HepG2 (cell line): ENCODE measurements at regions not wholly inside any gene's neighbourhood (a gene's known extent, or its start where the extent isn't known, plus 50 kb on each side); places are given as distances from the start of the nearest gene placed in this dataset.

Experiments
- ATAC-seq: fragments of 200-7000 bp; cut with Tn5 transposase; 3 replicates; pipeline ENCODE4 v1.9.1; 2020; ENCODE audit warnings: mild to moderate bottlenecking, moderate library complexity
- BruUV-seq: library from RNA; stranded (reverse); fragments of 400-500 nt; replicated peaks from 2 replicates; lab custom pipeline; 2021; lab: Mats Ljungman, UMichigan
- CTCF ChIA-PET: fragments of 300-600 bp; formaldehyde crosslinking; extraction: SDS; loops from one replicate; lab custom pipeline; 2021; ENCODE audit warnings: low total read pairs, inconsistent platforms, low intra/inter-chr PET ratio; lab: Yijun Ruan, JAX
- POLR2A ChIA-PET: fragments of 350-600 bp; sonication (Branson Sonifier 250); formaldehyde crosslinking; loops from one replicate; lab custom pipeline; 2020; ENCODE audit warnings: antibody characterized with exemption, inconsistent platforms; lab: Yijun Ruan, JAX
- DNase-seq: peaks from one replicate; pipeline ENCODE4 v3.0.0-alpha.2; 2015; ENCODE audit warnings: low spot score
- FAIRE-seq: peaks from 3 replicates; lab custom pipeline; 2011; peaks lifted over from hg19 to GRCh38; lab: Jason Lieb, UNC
- H2AFZ ChIP-seq: one replicate; pipeline ENCODE4 v1.6.1; 2011; ENCODE audit warnings: low read length, inconsistent platforms
- H3K27ac ChIP-seq: fragments of 300-600 bp; 3 replicates; pipeline ENCODE4 v1.8.0; 2011; ENCODE audit warnings: mixed run types, mild to moderate bottlenecking, mixed read lengths, low read length, inconsistent platforms; ENCODE audit not compliant: insufficient read depth; ENCODE audit errors: extremely low read length
- H3K27me3 ChIP-seq, 2 experiments: fragments of 200-600 bp in 1 of 2; 2 replicates in 1 of 2; 3 replicates in 1 of 2; pipeline versions ENCODE4 v1.6.0 to v1.8.0; 2011; ENCODE audit warnings: low read length in 2 of 2, mild to moderate bottlenecking in 2 of 2, moderate library complexity in 2 of 2, inconsistent platforms in 1 of 2; ENCODE audit not compliant: insufficient read depth in 2 of 2, control insufficient read depth in 1 of 2
- H3K36me3 ChIP-seq, 2 experiments: fragments of 200-600 bp in 1 of 2; replicated peaks in 1 of 2; 2 replicates in 1 of 2; 3 replicates in 1 of 2; pipeline versions ENCODE4 v1.5.1 to v1.8.0; 2011; ENCODE audit warnings: low read length in 2 of 2, inconsistent platforms in 1 of 2; ENCODE audit not compliant: insufficient read depth in 2 of 2, control insufficient read depth in 1 of 2
- H3K4me1 ChIP-seq: 2 replicates; pipeline ENCODE4 v1.5.1; 2012; ENCODE audit warnings: low read length, inconsistent platforms; ENCODE audit not compliant: insufficient read depth
- H3K4me2 ChIP-seq: 2 replicates; pipeline ENCODE4 v1.6.0; 2011; ENCODE audit warnings: low read depth, low read length, inconsistent platforms
- H3K4me3 ChIP-seq, 3 experiments: fragments of 200-600 bp in 1 of 3; sonication (generic), shearing (Covaris generic) in 1 of 3; replicated peaks in 1 of 3; 2 replicates each; pipeline ENCODE4 v1.5.1; 2011 to 2016; ENCODE audit warnings: low read length in 3 of 3, inconsistent platforms in 2 of 3, low read depth in 2 of 3, mild to moderate bottlenecking in 2 of 3, control low read depth in 1 of 3, mixed read lengths in 1 of 3; ENCODE audit not compliant: insufficient read depth in 1 of 3
- H3K79me2 ChIP-seq: one replicate; pipeline ENCODE4 v1.6.1; 2011; ENCODE audit warnings: low read length, inconsistent platforms; ENCODE audit not compliant: insufficient read depth
- H3K9ac ChIP-seq: 2 replicates; pipeline ENCODE4 v1.6.0; 2011; ENCODE audit warnings: mild to moderate bottlenecking, low read depth, low read length, inconsistent platforms; ENCODE audit not compliant: insufficient read depth
- H3K9me3 ChIP-seq: 2 replicates; pipeline ENCODE4 v1.5.1; 2012; ENCODE audit warnings: mild to moderate bottlenecking, low read length
- H4K20me1 ChIP-seq: 2 replicates; pipeline ENCODE4 v1.6.0; 2011; ENCODE audit warnings: inconsistent platforms, mild to moderate bottlenecking, low read length, moderate library complexity; ENCODE audit not compliant: insufficient read depth
- CREB1 ChIP-seq, 2 experiments: fragments of 450-650 bp in 1 of 2; IDR thresholded peaks; 2 replicates each; pipeline ENCODE4 v1.6.1; 2016 to 2017; ENCODE audit warnings: control low read depth in 1 of 2, mild to moderate bottlenecking in 1 of 2, missing compliant biosample characterization in 1 of 2, missing genetic modification characterization in 1 of 2
- ISX ChIP-seq: sonication (generic); formaldehyde crosslinking; conservative IDR thresholded peaks from 2 replicates; pipeline ENCODE4 v1.5.0; 2020; ENCODE audit warnings: missing genetic modification reagents
- MAFK ChIP-seq, 2 experiments: IDR thresholded peaks in 1 of 2; conservative IDR thresholded peaks in 1 of 2; 2 replicates each; pipeline ENCODE4 v1.6.1; 2011; ENCODE audit warnings: improper control_type of control experiment in 2 of 2, low read length in 2 of 2
- NFE2L2 ChIP-seq: fragments of 150-350 bp; IDR thresholded peaks from 2 replicates; pipeline ENCODE4 v1.6.1; 2014; ENCODE audit warnings: low read length
- ZNF138 ChIP-seq: sonication (generic); formaldehyde crosslinking; IDR thresholded peaks from 2 replicates; pipeline ENCODE4 v1.5.0; 2020; ENCODE audit warnings: mild to moderate bottlenecking, low read depth, missing genetic modification reagents
- WGBS: methylation state at CpG from one replicate; pipeline ENCODE4 v1.1.6; 2017; ENCODE audit warnings: low lambda C conversion rate; 5-methylcytosine and 5-hydroxymethylcytosine counted together
- in situ Hi-C: cut with HindIII; loops from 2 replicates; pipeline ENCODE4 v1.10.0; 2017; ENCODE audit warnings: low pct_unique_long_range_greater_than_20kb; ENCODE audit not compliant: extremely low pct_ligation_motif_present
- intact Hi-C: fragments of 100-400 bp; cut with micrococcal nuclease; formaldehyde crosslinking; loops from one replicate; pipeline ENCODE4 v1.10.0; 2022; ENCODE audit not compliant: unreplicated experiment
- TF ChIP-seq, protein P1 (sequence below): sonication (generic); formaldehyde crosslinking; IDR thresholded peaks from 2 replicates; pipeline ENCODE4 v1.5.0; 2020; ENCODE audit warnings: missing genetic modification reagents
- TF ChIP-seq, protein P2 (sequence below): sonication (generic); formaldehyde crosslinking; IDR thresholded peaks from 2 replicates; pipeline ENCODE4 v1.8.0; 2022; ENCODE audit warnings: missing genetic modification reagents, low read depth, mild to moderate bottlenecking, borderline replicate concordance
- TF ChIP-seq, protein P3 (sequence below): sonication (generic); formaldehyde crosslinking; IDR thresholded peaks from 2 replicates; pipeline ENCODE4 v1.4.0; 2020; ENCODE audit warnings: missing genetic modification reagents
- TF ChIP-seq, protein P4 (sequence below): sonication (generic); formaldehyde crosslinking; IDR thresholded peaks from 2 replicates; pipeline ENCODE4 v1.4.0; 2020; ENCODE audit warnings: missing genetic modification reagents

DNA sequence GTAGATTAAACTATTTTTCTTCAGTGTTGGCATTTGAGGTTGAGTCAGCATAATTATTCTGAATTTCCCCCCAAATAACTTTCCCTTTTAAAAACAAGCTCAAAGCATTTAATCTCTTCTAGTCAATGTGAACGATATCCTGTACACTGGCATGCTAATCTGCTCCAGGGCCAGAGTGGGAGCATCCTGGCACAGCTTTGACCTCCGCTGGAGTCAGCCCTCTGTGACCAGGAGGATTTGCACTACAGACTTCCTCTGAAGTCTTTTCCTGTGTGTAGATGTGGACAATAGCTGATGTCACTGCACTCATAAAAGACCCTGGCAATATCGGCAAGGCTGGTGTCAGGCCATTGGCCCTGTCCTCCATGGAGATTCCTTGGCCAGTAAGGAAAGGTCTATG is 340.2 kb downstream of the CDC14C start:
- in situ Hi-C loops: no loop called here
- no peak overlapping the region for H2AFZ ChIP-seq
- no peaks in the 10 kb centered on the region for H3K9me3 ChIP-seq
- no peak overlapping the region for H3K9ac ChIP-seq
- H3K27ac ChIP-seq: no peak overlapping the region
- ChIA-PET POLR2A (no interaction called here), CTCF (no interaction called here)
- no peaks in the 10 kb centered on the region for H3K4me1 ChIP-seq
- H3K79me2 ChIP-seq: no peaks in the 10 kb centered on the region
- H4K20me1 ChIP-seq: no peaks in the 10 kb centered on the region
- no peak overlapping the region for H3K4me2 ChIP-seq
- DNase-seq (no peak), FAIRE-seq (no peak), ATAC-seq (no peak)
- BruUV-seq: no TSS peak
- WGBS: 36% methylated on average over 3 of the region's 3 CpGs
- TF ChIP-seq MAFK (conservative IDR thresholded peaks at IDR 0.05 in 1 of 2, IDR thresholded peaks at IDR 0.05 in 1 of 2; ENCODE audit: low read length in 2 of 2): peak in 1 of 2 experiments; percentile 29; a peak in 1 of 4 replicates
- TF ChIP-seq, protein P1, sequence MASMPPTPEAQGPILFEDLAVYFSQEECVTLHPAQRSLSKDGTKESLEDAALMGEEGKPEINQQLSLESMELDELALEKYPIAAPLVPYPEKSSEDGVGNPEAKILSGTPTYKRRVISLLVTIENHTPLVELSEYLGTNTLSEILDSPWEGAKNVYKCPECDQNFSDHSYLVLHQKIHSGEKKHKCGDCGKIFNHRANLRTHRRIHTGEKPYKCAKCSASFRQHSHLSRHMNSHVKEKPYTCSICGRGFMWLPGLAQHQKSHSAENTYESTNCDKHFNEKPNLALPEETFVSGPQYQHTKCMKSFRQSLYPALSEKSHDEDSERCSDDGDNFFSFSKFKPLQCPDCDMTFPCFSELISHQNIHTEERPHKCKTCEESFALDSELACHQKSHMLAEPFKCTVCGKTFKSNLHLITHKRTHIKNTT (CRISPR knock-in tag): no peak
- no peaks in the 10 kb centered on the region for H3K36me3 ChIP-seq
- H3K27me3 ChIP-seq: no peaks in the 10 kb centered on the region
- no peak overlapping the region for H3K4me3 ChIP-seq
- intact Hi-C loops: no loop called here

DNA sequence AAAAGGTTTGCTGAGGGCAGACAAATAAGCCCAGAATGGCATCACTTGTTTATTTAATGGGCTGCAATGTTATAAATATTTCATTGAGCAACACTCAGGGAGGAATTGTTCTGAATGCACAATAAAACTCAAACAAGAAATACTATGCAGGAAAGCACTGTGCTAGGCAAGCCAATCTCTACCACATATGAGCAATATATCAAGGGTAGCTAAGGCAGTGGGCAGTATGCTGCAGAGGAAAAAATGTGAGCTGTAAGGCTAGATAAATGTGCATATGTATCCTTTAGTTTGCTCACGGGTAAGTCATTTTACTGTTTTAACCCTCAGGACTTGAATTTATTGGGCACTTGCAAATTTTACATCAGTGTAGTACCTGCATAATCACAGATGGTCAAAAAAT is 349.6 kb downstream of the CDC14C start:
- Histone ChIP-seq H3K27me3 (no peaks in the 10 kb centered on the region), H3K4me3 (no peak overlapping the region), H2AFZ (no peak overlapping the region), H3K9ac (no peak overlapping the region), H3K4me1 (no peaks in the 10 kb centered on the region), H3K36me3 (no peaks in the 10 kb centered on the region), H4K20me1 (no peaks in the 10 kb centered on the region), H3K4me2 (no peak overlapping the region), H3K9me3 (no peaks in the 10 kb centered on the region), H3K79me2 (no peaks in the 10 kb centered on the region), H3K27ac (no peak overlapping the region)
- WGBS: 11% methylated on average over 1 of the region's 1 CpG
- ChIA-PET POLR2A (no interaction called here), CTCF (no interaction called here)
- FAIRE-seq (no peak), DNase-seq (no peak), ATAC-seq (no peak)
- intact Hi-C loops (no loop called here), in situ Hi-C loops (no loop called here)
- no TSS peak for BruUV-seq
- TF ChIP-seq CREB1 (IDR thresholded peaks at IDR 0.05) (no peak), CREB1 (CRISPR knock-in tag; IDR thresholded peaks at IDR 0.05) (no peak), ISX (CRISPR knock-in tag) (no peak), NFE2L2 (no peak), ZNF138 (CRISPR knock-in tag) (no peak)
- TF ChIP-seq, protein P2, sequence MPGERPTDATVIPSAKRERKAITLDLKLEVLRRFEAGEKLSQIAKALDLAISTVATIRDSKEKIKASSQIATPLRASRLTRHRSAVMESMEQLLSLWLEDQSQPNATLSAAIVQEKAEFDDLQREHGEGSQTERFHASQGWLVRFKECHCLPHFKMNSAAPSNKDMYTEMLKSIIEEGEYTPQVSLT (CRISPR knock-in tag): no peak
- TF ChIP-seq, protein P3, sequence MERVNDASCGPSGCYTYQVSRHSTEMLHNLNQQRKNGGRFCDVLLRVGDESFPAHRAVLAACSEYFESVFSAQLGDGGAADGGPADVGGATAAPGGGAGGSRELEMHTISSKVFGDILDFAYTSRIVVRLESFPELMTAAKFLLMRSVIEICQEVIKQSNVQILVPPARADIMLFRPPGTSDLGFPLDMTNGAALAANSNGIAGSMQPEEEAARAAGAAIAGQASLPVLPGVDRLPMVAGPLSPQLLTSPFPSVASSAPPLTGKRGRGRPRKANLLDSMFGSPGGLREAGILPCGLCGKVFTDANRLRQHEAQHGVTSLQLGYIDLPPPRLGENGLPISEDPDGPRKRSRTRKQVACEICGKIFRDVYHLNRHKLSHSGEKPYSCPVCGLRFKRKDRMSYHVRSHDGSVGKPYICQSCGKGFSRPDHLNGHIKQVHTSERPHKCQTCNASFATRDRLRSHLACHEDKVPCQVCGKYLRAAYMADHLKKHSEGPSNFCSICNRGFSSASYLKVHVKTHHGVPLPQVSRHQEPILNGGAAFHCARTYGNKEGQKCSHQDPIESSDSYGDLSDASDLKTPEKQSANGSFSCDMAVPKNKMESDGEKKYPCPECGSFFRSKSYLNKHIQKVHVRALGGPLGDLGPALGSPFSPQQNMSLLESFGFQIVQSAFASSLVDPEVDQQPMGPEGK: no peak
- TF ChIP-seq, protein P4, sequence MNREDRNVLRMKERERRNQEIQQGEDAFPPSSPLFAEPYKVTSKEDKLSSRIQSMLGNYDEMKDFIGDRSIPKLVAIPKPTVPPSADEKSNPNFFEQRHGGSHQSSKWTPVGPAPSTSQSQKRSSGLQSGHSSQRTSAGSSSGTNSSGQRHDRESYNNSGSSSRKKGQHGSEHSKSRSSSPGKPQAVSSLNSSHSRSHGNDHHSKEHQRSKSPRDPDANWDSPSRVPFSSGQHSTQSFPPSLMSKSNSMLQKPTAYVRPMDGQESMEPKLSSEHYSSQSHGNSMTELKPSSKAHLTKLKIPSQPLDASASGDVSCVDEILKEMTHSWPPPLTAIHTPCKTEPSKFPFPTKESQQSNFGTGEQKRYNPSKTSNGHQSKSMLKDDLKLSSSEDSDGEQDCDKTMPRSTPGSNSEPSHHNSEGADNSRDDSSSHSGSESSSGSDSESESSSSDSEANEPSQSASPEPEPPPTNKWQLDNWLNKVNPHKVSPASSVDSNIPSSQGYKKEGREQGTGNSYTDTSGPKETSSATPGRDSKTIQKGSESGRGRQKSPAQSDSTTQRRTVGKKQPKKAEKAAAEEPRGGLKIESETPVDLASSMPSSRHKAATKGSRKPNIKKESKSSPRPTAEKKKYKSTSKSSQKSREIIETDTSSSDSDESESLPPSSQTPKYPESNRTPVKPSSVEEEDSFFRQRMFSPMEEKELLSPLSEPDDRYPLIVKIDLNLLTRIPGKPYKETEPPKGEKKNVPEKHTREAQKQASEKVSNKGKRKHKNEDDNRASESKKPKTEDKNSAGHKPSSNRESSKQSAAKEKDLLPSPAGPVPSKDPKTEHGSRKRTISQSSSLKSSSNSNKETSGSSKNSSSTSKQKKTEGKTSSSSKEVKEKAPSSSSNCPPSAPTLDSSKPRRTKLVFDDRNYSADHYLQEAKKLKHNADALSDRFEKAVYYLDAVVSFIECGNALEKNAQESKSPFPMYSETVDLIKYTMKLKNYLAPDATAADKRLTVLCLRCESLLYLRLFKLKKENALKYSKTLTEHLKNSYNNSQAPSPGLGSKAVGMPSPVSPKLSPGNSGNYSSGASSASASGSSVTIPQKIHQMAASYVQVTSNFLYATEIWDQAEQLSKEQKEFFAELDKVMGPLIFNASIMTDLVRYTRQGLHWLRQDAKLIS (CRISPR knock-in tag): no peak
